GM21367 (cell line): ENCODE measurements at regions not wholly inside any gene's neighbourhood (a gene's known extent, or its start where the extent isn't known, plus 50 kb on each side); places are given as distances from the start of the nearest gene placed in this dataset.
A peak's percentile ranks its signal among the peaks of the same experiment; 100 is the strongest.
"Not testable (repeated sequence)": the region's sequence is repeated elsewhere in the genome, so short reads cannot be mapped to it uniquely, and the experiment has no call there.

ENCODE experiments used
- ATAC-seq: cut with Tn5 transposase; IDR thresholded peaks from one replicate; pipeline ENCODE4 v1.9.1; 2021; ENCODE audit not compliant: unreplicated experiment

DNA sequence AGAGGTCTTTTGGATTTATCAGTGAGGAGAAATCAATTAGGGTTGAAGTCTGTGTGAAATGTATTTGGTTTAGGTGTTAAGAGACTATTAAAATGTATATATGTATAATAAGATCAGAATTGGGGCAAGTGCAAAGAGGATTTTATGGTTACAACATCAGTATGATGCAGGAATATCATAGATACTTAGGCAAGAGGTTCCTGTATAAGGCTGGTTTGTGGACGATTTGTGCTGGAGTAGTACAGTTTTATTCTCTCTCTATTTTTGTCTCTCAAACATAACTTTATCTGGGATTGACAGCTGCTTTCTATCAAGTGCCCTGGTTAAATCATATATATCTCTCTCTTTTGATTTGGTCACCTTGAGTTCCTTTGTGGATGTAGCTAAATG is 142.5 kb downstream of the CTH start:
- no peak for ATAC-seq

DNA sequence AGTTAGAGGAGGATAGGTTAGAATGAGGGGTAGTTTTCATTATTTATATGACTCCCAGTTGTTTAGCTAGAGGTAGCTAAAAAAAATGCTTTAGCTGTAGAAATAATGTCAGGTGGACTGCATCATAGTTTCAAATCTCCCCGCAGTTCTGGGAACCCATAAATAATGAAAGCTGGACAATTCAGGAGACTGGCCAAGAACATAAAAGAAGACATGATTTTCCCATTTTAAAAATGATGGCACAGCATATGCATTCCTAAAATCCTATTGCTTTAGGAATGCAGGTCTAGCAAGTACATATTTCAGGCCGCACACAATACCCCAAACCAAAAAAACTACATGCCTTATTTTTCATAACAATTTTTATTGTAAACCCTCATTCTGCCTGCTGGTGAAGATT is 143.3 kb downstream of the CTH start:
- no peak for ATAC-seq

DNA sequence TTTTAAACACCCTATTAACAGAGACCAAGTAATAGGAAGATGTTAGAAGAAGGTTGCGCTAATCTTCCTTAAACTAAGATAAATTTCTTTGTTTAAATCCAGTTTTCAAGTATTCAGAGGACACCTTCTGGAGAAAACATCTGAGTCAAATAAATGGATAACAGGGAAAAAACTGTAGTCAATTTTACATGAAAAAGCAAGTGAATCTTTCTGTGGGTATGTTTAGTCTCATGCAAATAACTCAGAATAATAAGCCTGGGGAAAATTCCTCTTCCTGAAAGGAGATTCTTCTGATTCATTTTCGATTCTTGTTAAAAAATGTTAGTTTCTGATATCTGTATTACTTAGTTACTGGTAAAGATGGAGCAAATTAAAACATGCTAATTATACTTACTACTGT is 145.5 kb downstream of the CTH start:
- ATAC-seq, result no peak

DNA sequence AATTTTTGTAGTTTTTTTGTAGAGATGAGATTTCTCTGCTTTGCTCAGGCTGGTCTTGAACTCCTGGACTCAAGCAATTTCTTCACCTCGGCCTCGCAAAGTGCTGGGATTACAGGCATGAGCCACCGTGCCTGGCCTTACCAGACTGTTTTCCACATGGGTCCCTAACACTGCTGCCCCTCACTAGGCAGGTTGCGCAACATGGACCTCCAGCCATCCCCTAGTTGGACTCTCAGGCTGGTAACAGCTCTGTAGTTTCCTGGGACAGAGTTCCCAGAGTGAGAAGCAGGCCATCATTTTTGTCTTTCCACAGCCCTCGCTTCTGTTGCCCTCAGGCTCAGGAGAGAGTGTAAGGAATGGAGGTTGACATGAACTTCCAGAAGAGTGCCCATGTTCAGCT is 156.1 kb downstream of the CTH start:
- no peak for ATAC-seq

DNA sequence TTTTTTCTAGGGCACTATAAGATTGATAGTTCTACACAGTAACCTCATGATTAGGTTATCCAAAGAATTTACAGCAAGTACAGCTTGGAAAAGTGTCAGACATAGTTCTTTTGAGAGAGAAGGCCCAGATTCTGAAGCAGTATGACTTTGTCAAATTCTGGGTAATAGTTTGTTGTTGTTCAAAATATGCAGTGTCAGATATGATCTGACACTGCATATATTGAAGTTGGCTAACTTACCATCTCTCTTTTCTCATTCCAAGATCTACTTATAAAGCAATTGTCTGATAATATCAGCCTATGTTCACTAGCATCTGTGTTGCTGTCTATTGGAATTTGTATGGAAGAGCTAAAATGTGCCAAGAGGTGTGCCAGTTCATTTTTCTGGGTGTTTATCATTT is 160.1 kb downstream of the CTH start:
- no peak for ATAC-seq

DNA sequence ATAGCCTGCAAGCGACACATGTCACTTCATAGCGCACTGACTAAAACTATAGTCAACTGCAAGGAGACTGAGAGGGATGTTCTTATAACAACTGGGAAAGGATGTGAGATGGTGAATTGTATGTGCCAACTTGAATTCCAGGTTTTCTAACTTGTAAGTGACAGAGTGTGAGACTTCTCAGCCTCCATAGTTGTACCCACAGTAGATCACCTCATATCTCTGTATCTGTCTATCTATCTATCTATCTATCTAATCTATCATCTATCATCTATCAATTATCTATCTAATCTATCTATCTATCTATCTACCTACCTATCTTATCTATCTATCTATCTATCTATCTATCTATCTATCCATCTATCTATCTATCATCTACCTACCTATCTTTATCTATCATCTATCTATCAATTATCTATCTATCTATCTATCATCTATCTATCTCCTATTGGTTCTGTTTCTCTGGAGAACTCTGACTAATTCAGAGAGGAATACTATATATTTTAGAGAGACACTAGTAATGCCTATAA is 162.3 kb downstream of the CTH start:
- no peak for ATAC-seq

DNA sequence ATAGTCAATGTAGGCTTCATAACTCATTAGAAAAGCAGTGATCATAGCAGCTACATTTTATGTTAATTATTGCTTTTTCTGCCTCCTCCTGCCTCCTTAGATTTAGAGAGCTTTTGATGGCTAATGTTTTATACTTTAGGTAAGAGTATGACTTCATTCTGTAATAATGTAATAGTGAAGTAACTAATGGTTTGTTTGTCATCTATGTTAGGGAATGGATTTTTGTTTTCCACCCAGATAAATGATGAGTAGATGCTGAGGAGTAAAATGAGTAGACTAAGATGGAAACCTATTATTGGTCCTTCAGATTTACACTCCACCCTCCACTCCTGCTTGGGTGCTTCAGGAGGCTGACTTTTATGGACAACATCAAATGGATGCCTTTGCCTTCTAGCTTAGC is 170.6 kb downstream of the CTH start:
- no peak for ATAC-seq

DNA sequence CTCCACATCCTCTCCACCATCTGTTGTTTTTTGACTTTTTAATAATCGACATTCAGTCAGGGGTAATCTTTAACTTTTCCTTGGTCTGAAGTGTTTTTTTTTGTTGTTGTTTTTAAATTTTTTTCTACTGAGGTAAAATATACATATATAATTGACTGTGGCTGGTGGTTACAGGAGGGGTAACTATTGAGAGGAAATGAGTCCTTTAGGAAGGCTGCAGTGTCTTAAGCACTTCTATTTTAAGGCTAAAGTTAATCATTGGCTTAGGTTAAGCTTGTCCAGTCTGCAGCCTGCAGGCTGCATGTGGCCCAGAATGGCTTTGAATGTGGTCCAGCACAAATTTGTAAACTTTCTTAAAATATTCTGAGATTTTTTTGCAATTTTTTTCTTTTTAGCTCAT is 172.5 kb downstream of the CTH start:
- ATAC-seq, result peak; percentile 52

DNA sequence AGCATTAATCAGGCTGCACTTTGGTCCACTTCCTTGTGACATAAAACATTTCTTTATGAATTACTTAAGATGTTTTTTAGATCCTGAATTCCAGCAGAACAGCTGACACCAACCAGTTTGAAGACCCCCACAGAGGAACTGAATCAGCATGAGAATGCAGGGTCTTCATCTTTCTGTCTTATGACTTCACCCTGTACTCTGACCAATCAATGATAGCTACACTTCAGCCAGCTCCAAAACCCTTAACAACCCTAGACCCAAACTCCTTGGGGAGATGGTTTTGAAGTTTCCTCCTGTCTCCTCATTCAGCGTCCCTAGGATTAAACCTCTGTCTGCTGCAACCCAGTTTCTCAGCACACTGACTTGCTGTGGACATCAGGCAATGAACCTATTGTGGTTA is 175.0 kb downstream of the CTH start:
- no peak for ATAC-seq

DNA sequence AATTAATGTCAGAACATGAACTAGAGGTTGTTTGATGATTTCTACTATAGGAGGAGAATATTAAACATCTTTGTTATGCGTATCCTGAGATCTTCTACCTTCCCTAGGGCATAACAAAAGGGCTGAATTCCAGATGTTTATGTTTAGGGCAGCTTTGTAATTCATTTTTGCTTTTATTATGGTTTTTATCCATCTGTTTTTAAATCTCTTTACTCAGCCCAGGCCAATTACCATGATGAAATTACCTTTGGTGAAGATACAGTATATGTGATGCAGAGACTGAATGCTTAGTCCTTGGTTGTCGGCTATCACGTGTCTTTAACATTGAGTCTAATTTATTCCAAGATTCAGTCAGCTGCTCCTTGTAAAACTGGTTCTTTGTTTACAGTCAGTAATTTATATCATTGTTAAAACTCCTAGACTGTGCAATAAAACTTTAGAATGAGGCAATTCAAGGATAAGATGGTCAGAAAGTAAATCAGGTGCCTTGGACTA is 176.9 kb downstream of the CTH start:
- ATAC-seq, result no peak

DNA sequence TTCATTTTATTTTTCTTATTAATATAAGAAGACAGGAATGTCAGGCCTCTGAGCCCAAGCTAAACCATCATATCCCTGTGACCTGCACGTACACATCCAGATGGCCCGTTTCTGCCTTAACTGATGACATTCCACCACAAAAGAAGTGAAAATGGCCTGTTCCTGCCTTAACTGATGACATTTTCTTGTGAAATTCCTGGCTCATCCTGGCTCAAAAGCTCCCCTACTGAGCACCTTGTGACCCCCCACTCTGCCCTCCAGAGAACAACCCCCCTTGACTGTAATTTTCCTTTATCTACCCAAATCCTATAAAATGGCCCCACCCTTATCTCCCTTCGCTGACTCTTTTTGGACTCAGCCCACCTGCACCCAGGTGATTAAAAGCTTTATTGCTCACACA is 182.5 kb downstream of the CTH start:
- ATAC-seq, result not testable (repeated sequence)

DNA sequence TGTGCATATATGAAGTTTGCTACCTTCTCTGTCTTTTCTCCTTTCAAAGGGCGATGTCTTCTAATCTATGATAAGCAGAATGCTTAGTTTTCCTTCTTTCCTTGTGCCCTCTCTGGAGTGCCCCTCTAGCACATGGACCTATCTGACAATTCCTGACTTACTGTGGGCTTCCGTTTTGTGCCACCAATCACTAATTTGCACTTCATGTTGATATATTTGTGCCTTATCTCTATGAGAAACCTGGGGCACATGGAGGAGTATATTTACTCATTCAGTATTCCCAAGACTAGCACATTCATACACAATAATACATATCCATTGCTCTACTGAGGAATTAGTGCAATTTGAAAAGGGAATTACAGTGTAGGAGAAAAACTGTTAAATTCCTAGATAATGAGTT is 197.7 kb downstream of the CTH start:
- no peak for ATAC-seq

DNA sequence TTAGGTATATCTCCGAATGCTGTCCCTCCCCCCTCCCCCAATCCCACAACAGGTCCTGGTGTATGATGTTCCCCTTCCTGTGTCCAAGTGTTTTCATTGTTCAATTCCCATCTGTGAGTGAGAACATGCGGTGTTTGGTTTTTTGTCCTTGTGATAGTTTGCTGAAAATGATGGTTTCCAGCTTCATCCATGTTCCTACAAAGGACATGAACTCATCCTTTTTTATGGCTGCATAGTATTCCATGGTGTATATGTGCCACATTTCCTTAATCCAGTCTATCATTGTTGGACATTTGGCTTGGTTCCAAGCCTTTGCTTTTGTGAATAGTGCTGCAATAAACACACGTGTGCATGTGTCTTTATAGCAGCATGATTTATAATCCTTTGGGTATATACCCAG is 199.1 kb downstream of the CTH start:
- not testable (repeated sequence) for ATAC-seq

DNA sequence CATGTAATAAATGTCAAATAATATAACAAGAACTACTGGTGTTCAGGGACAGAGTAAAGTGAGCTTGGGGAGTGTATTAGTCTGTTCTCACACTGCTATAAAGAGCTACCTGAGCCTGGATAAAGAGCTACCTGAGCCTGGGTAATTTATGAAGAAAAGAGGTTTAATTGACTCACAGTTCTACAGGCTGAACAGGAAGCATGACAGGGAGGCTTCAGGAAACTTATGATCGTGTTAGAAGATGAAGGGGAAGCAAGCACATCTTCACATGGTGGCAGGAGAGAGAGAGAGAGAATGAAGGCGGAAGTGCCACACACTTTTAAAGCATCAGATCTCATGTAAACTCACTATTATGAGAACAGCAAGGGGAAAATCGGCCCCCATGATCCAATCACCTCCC is 205.9 kb downstream of the CTH start:
- no peak for ATAC-seq

DNA sequence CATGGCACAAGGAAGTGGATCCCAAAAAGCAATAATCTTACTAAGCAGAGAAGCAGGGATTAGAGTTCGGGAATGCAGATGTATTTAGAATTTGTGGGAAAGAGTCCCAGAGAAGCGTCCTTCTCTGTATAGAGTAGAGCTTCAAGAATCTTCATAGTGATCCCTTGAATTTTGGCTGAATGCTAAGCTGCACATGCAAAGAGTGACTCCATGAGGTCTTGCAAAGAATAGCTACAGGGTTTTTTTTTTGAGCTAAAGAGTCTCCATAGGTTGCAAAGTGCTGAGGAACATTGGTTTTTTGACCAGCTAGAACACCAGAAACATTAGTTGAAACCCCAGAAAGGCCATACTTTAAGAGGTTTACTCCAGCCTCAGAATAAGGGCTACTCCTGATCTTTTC is 206.7 kb downstream of the CTH start:
- ATAC-seq, result no peak

DNA sequence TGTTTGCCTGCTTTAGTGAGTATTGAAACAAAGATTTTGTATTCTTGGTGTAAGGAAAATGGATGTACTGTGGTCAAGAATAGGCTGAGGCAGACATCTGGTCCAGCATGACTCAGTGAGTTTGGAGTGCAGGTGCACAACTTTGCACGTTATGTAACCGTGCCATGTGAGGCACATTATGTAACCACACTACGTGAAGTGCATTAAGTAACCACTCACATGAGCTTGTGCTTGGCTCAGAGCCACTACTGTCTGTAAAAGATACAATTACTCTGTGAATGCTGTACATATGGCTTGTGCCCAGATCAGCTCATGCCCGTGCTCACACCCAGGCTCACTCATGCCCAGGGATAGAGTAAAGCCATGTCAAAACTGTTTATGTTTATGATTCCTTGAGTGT is 216.8 kb downstream of the CTH start:
- ATAC-seq, result no peak

DNA sequence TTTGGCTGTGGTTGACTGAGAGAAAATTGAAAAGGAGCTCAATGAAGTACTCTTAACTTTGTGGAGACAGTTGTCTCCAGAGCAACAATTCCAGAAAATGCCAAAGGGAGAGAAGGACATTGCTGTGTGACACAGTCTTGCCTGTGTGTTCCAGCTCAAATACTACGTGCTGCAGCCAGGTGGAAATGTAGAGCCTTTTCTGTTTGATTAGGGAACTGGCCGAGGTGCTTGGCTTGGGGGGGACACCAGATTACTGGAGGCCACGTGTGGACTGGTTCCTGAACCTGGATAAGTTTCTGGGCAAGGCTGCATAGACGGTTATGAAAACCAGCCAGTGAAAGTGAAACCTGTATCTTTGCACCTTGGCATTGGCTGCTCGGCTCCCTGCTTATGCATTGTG is 217.9 kb downstream of the CTH start:
- ATAC-seq, result no peak

DNA sequence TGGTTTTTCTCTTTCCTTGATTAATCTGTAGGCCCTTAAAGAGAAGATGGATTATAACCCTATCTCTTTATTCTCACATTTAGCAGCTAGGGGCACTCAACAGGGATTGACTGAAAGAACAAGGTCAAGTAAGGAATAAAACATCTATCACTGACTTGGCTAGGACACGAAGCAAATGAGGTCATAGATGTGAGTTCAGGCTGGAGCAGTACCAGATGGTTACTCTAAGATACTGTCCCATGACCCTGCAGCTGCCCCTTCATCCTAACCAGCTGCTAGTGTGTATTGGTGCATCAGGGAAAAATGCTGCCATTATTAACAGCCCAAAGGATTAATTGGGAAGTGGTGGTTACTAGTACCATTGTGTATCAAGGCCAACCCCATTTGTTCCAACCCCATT is 221.9 kb downstream of the CTH start:
- ATAC-seq, result no peak

DNA sequence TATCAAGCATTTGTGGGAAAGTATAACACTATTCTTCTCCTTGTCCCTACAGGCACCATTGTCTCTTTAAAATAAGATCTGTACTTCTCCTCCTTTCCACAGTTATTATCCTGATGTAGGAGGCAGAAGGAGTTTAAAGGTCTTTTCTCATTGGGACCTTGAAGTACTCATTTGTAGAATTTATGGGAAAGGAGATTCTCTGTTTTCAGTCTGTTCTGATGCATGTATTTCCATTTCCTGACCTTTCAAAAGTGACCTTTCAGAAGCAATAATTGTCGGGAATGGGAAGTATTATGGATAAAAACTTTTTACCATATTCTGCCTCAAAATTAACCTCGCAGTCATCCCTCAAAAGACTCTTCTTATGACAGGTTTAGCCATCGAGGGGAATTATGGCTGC is 224.8 kb downstream of the CTH start:
- ATAC-seq, result no peak

DNA sequence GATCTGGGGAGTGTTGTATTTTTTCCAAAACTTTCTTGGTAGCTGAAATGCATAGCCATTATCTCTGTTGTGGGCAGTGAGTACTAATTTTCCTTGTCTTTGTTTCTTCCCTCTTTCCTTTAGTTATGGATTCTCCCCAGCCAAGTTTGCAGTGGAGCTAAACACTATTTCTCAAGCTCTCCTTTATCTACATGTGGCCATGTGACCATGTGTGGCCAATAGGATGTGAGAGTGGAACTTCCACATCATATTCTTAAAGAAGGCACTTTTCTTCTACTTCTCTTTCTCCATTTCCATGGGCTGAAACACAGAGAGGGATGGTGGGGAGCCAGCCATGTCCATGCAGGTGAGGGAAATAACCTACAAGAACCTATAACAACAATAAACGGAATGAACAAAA is 230.8 kb downstream of the CTH start:
- ATAC-seq, result no peak

DNA sequence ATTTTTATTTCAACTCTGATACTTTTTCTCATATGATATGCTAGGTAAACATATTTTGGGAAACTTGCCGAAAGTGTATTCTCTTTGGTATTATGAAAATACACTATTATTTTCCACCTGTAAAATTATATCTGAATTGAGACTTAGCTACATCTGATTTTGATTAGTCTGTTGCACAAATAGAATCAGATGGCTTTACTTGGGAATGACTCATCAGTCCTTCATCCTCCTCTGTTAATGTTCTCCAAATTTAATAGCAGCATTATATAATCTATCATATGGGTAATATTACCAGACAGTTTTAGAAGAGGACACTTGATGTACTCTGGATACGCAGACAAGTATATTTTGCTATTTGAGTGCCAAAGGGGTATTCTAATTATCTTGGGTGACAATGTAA is 245.3 kb downstream of the CTH start:
- ATAC-seq, result no peak

DNA sequence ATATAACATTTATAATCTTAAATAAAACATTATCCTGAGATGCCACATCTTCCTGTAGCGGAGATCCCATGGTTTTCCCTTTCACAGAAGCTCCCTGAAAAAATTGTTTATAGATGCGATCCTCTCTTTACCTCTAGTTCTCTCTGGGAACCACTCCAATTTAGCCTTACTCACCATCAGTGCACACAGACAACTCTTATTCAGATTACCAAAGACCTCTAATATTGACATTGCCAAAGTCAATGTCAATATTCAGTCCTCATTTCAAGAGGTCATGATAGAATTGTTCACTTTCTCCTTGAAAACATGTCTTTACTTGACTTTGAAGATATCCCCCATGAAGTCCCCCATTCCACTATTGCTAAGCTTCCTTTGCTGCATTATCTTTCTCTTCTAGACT is 248.8 kb downstream of the CTH start:
- ATAC-seq, result no peak

DNA sequence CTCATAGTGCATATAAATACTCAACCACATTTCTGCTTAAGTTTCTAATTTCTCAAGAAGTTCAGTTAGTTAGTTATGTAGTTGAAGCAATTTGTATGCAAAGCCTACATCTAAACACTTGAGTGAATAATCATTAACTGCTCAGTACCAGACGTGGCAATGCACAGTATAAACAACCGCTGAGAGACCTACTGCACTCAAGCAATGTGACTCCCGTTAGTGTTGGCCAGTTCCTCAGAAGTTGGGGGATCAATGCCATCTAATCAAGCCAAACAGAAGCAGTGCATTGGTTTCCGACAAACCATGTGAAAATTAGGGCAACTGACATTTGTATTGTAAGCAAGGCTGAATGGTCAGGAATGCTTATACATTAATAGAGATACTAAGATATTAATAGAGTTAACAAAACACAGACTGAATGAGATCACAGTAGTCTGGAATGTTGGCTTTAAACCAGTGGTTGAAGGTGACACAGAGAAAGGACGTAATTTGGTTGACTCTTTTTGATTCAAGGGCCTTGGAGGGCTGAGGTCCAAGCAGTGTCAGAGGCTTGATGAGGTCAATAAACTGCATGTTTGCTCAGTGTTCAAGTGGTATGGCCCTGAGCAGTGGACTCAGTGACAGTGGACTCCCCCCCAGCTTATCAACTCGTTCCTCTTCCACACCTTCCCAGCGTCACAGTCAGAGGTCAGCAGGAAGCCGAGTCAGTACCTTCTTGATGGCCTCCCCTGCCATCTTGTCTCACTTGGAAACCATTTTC is 255.5 kb downstream of the CTH start:
- no peak for ATAC-seq
